Left ventricle myocardium inferior (tissue), 1 donor: ENCODE measurements at regions not wholly inside any gene's neighbourhood (a gene's known extent, or its start where the extent isn't known, plus 50 kb on each side); places are given as distances from the start of the nearest gene placed in this dataset.

Source experiments
- DNase-seq: peaks from one replicate; pipeline ENCODE4 v3.0.0-alpha.2; 2020
- H3K27ac ChIP-seq: fragments of 200-600 bp; replicated peaks from 2 replicates; pipeline ENCODE4 v1.8.0; 2021
- H3K27me3 ChIP-seq: fragments of 200-600 bp; 2 replicates; pipeline ENCODE4 v1.8.0; 2021; ENCODE audit warnings: low read depth
- H3K36me3 ChIP-seq: fragments of 200-600 bp; 2 replicates; pipeline ENCODE4 v1.8.0; 2021
- H3K4me1 ChIP-seq: fragments of 200-600 bp; 2 replicates; pipeline ENCODE4 v1.8.0; 2021
- H3K4me3 ChIP-seq: fragments of 200-600 bp; 2 replicates; pipeline ENCODE4 v1.8.0; 2021; ENCODE audit warnings: mild to moderate bottlenecking, moderate library complexity
- H3K9me3 ChIP-seq: fragments of 200-600 bp; replicated peaks from 2 replicates; pipeline ENCODE4 v1.8.0; 2021
- CTCF ChIP-seq: fragments of 200-600 bp; IDR thresholded peaks from 2 replicates; pipeline ENCODE4 v1.8.0; 2021; ENCODE audit warnings: antibody characterized with exemption, mild to moderate bottlenecking, borderline replicate concordance
- intact Hi-C: fragments of 100-400 bp; cut with micrococcal nuclease; formaldehyde crosslinking; loops from one replicate; pipeline ENCODE4 v1.11.0; 2022
- donor health status: DM: no; HTN: yes; CAD: no; lungs with severe emphysema.

GRCh38 chr13:64791373-64791772 lies 2438.8 kb downstream of the PCDH9 start:
- Histone ChIP-seq H3K36me3 (no peaks in the 10 kb centered on the region), H3K27ac (no peak overlapping the region), H3K4me1 (no peaks in the 10 kb centered on the region), H3K27me3 (no peaks in the 10 kb centered on the region), H3K4me3 (no peak overlapping the region), H3K9me3 (no peaks in the 10 kb centered on the region)
- no peak for TF ChIP-seq CTCF
- DNase-seq, result no peak
- intact Hi-C loops, result no loop called here

GRCh38 chr13:64782466-64782865 lies 2447.7 kb downstream of the PCDH9 start:
- Histone ChIP-seq H3K4me1 (no peaks in the 10 kb centered on the region), H3K4me3 (no peak overlapping the region), H3K27ac (no peak overlapping the region), H3K36me3 (no peaks in the 10 kb centered on the region), H3K27me3 (no peaks in the 10 kb centered on the region), H3K9me3 (peaks cover 6% of the 10 kb centered on the region)
- no peak for TF ChIP-seq CTCF
- intact Hi-C loops, result no loop called here
- no peak for DNase-seq

GRCh38 chr13:64778002-64778401 lies 2452.1 kb downstream of the PCDH9 start:
- no peaks in the 10 kb centered on the region for H3K9me3 ChIP-seq
- no peaks in the 10 kb centered on the region for H3K27me3 ChIP-seq
- no peaks in the 10 kb centered on the region for H3K36me3 ChIP-seq
- H3K4me1 ChIP-seq, result no peaks in the 10 kb centered on the region
- DNase-seq, result no peak
- intact Hi-C loops, result no loop called here
- no peak overlapping the region for H3K4me3 ChIP-seq
- no peak overlapping the region for H3K27ac ChIP-seq
- no peak for TF ChIP-seq CTCF

GRCh38 chr13:64774915-64775314 lies 2455.2 kb downstream of the PCDH9 start:
- intact Hi-C loops, result no loop called here

GRCh38 chr13:64770743-64771142 lies 2459.4 kb downstream of the PCDH9 start:
- TF ChIP-seq CTCF, result no peak
- intact Hi-C loops, result no loop called here
- H3K27ac ChIP-seq, result no peak overlapping the region
- no peaks in the 10 kb centered on the region for H3K36me3 ChIP-seq
- H3K4me3 ChIP-seq, result no peak overlapping the region
- no peaks in the 10 kb centered on the region for H3K27me3 ChIP-seq
- H3K9me3 ChIP-seq, result peaks cover 8% of the 10 kb centered on the region
- H3K4me1 ChIP-seq, result no peaks in the 10 kb centered on the region
- no peak for DNase-seq

More at GRCh38 chr13:64774915-64775314, 2455.2 kb downstream of the PCDH9 start:
- DNase-seq, result no peak
- Histone ChIP-seq H3K27ac (no peak overlapping the region), H3K4me3 (no peak overlapping the region), H3K9me3 (peaks cover 8% of the 10 kb centered on the region), H3K36me3 (no peaks in the 10 kb centered on the region), H3K27me3 (no peaks in the 10 kb centered on the region), H3K4me1 (no peaks in the 10 kb centered on the region)
- TF ChIP-seq CTCF, result no peak

- Histone ChIP-seq H3K4me1 (no peaks in the 10 kb centered on the region), H3K9me3 (no peaks in the 10 kb centered on the region), H3K36me3 (no peaks in the 10 kb centered on the region), H3K27ac (no peak overlapping the region), H3K27me3 (no peaks in the 10 kb centered on the region), H3K4me3 (no peak overlapping the region)
- TF ChIP-seq CTCF, result no peak
- DNase-seq, result no peak
- intact Hi-C loops, result no loop called here
These were observed 2463.1 kb downstream of the PCDH9 start for GRCh38 chr13:64767054-64767453.
